Frontal cortex (tissue), 3 donors: ENCODE measurements at regions not wholly inside any gene's neighbourhood (a gene's known extent, or its start where the extent isn't known, plus 50 kb on each side); places are given as distances from the start of the nearest gene placed in this dataset.
"Not testable (repeated sequence)": the region's sequence is repeated elsewhere in the genome, so short reads cannot be mapped to it uniquely, and the experiment has no call there.

Experiments
- DNase-seq, 2 donors: peaks; one replicate each; pipeline ENCODE4 v3.0.0; 2012; ENCODE audit warnings: low spot score in 2 of 2
- FAIRE-seq: peaks from 2 replicates; lab custom pipeline; 2012; peaks lifted over from hg19 to GRCh38; lab: Jason Lieb, UNC
- donor health status: control.
- donor health status: control.
- donor health status: control.

GRCh38 chr1:232426801-232427200, 203.1 kb downstream of the SIPA1L2 start:
- FAIRE-seq (no peak), DNase-seq (no peak)

GRCh38 chr1:232425421-232425820, 204.5 kb downstream of the SIPA1L2 start:
- DNase-seq: no peak

GRCh38 chr1:232423591-232423990, 206.3 kb downstream of the SIPA1L2 start:
- no peak for FAIRE-seq

More at GRCh38 chr1:232425421-232425820, 204.5 kb downstream of the SIPA1L2 start:
- no peak for FAIRE-seq

GRCh38 chr1:232422898-232423297, 207.0 kb downstream of the SIPA1L2 start:
- FAIRE-seq: no peak
- no peak for DNase-seq

More at GRCh38 chr1:232423591-232423990, 206.3 kb downstream of the SIPA1L2 start:
- no peak for DNase-seq

GRCh38 chr1:232422098-232422497, 207.8 kb downstream of the SIPA1L2 start:
- no peak for DNase-seq
- no peak for FAIRE-seq

- FAIRE-seq (no peak), DNase-seq (no peak)
These were observed 208.7 kb downstream of the SIPA1L2 start for GRCh38 chr1:232421143-232421796.

- FAIRE-seq: no peak
- DNase-seq: no peak
These were observed 212.2 kb downstream of the SIPA1L2 start for GRCh38 chr1:232417636-232418248.

- DNase-seq: no peak
- no peak for FAIRE-seq
These were observed 213.8 kb downstream of the SIPA1L2 start for GRCh38 chr1:232416026-232416568.

GRCh38 chr1:232415481-232415880, 214.5 kb downstream of the SIPA1L2 start:
- FAIRE-seq, DNase-seq: not testable (repeated sequence)

- DNase-seq (no peak), FAIRE-seq (no peak)
These were observed 215.8 kb downstream of the SIPA1L2 start for GRCh38 chr1:232414100-232414499.

GRCh38 chr1:232413674-232414073, 216.3 kb downstream of the SIPA1L2 start:
- FAIRE-seq (no peak), DNase-seq (no peak)

- no peak for FAIRE-seq
These were observed 220.3 kb downstream of the SIPA1L2 start for GRCh38 chr1:232409584-232409983.

GRCh38 chr1:232407120-232407519, 222.8 kb downstream of the SIPA1L2 start:
- DNase-seq (no peak), FAIRE-seq (no peak)

More at GRCh38 chr1:232409584-232409983, 220.3 kb downstream of the SIPA1L2 start:
- no peak for DNase-seq

- FAIRE-seq: no peak
- no peak for DNase-seq
These were observed 224.2 kb downstream of the SIPA1L2 start for GRCh38 chr1:232405781-232406180.

GRCh38 chr1:232404981-232405731, 224.8 kb downstream of the SIPA1L2 start:
- FAIRE-seq (no peak), DNase-seq (no peak)

GRCh38 chr1:232404227-232404626, 225.7 kb downstream of the SIPA1L2 start:
- FAIRE-seq (no peak), DNase-seq (no peak)

- FAIRE-seq (no peak), DNase-seq (no peak)
These were observed 226.8 kb downstream of the SIPA1L2 start for GRCh38 chr1:232403017-232403714.

- DNase-seq: no peak
- no peak for FAIRE-seq
These were observed 231.1 kb downstream of the SIPA1L2 start for GRCh38 chr1:232398823-232399222.

- DNase-seq (no peak), FAIRE-seq (no peak)
These were observed 236.3 kb downstream of the SIPA1L2 start for GRCh38 chr1:232393444-232394146.
